Stimulated activated effector memory CD8-positive, alpha-beta T cell treated with anti-CD3 and anti-CD28 coated beads, Interleukin-12 subunit alpha, Interleukin-12 subunit beta, amount 100 ng/mL, for 72 hours (primary cell): ENCODE measurements at regions not wholly inside any gene's neighbourhood (a gene's known extent, or its start where the extent isn't known, plus 50 kb on each side); places are given as distances from the start of the nearest gene placed in this dataset.

ENCODE experiments used
- ATAC-seq: fragments of 150-1000 bp; cut with Tn5 transposase; 2 replicates; pipeline ENCODE4 v1.10.0; 2021
- DNase-seq, 2 donors: peaks; one replicate each; pipeline ENCODE4 v3.0.0; 2021 to 2022; ENCODE audit warnings: low spot score in 2 of 2
- H3K27ac Mint-ChIP-seq: one replicate; pipeline ENCODE4 v1.8.0; 2022; ENCODE audit warnings: mild to moderate bottlenecking, mixed read lengths
- H3K36me3 Mint-ChIP-seq: one replicate; pipeline ENCODE4 v1.8.0; 2022; ENCODE audit warnings: mild to moderate bottlenecking, mixed read lengths
- H3K4me1 Mint-ChIP-seq: one replicate; pipeline ENCODE4 v1.8.0; 2022; ENCODE audit warnings: mixed read lengths
- H3K4me3 Mint-ChIP-seq: one replicate; pipeline ENCODE4 v1.8.0; 2022; ENCODE audit warnings: mild to moderate bottlenecking, mixed read lengths
- H3K9me3 Mint-ChIP-seq: one replicate; pipeline ENCODE4 v1.8.0; 2022; ENCODE audit warnings: mixed read lengths

GRCh38 chr10:43702213-43702935 is 53.7 kb upstream of the ZNF32 start:
- Mint-ChIP-seq H3K9me3 (no peaks in the 10 kb centered on the region), H3K36me3 (no peaks in the 10 kb centered on the region), H3K4me3 (no peak overlapping the region), H3K4me1 (no peaks in the 10 kb centered on the region), H3K27ac (no peak overlapping the region)
- no peak for ATAC-seq
- peak in 1 of 2 donors; percentile 23 for DNase-seq

- H3K4me3 Mint-ChIP-seq: no peak overlapping the region
- no peaks in the 10 kb centered on the region for H3K4me1 Mint-ChIP-seq
- DNase-seq (peak in 1 of 2 donors; percentile 23), ATAC-seq (no peak)
- no peaks in the 10 kb centered on the region for H3K9me3 Mint-ChIP-seq
- no peaks in the 10 kb centered on the region for H3K36me3 Mint-ChIP-seq
- H3K27ac Mint-ChIP-seq: no peak overlapping the region
Observed at GRCh38 chr10:43701295-43701694, 52.6 kb upstream of the ZNF32 start.

GRCh38 chr10:43700306-43700705 is 51.6 kb upstream of the ZNF32 start:
- Mint-ChIP-seq H3K4me1 (no peaks in the 10 kb centered on the region), H3K9me3 (no peaks in the 10 kb centered on the region), H3K27ac (no peak overlapping the region), H3K4me3 (no peak overlapping the region), H3K36me3 (no peaks in the 10 kb centered on the region)
- DNase-seq (no peak), ATAC-seq (no peak)

- no peaks in the 10 kb centered on the region for H3K9me3 Mint-ChIP-seq
- ATAC-seq (no peak), DNase-seq (no peak)
- H3K4me3 Mint-ChIP-seq: no peak overlapping the region
- no peaks in the 10 kb centered on the region for H3K4me1 Mint-ChIP-seq
- H3K36me3 Mint-ChIP-seq: no peaks in the 10 kb centered on the region
- H3K27ac Mint-ChIP-seq: no peak overlapping the region
Observed at GRCh38 chr10:43699516-43699915, 50.8 kb upstream of the ZNF32 start.
